GM23248 (cell line): ENCODE measurements at regions not wholly inside any gene's neighbourhood (a gene's known extent, or its start where the extent isn't known, plus 50 kb on each side); places are given as distances from the start of the nearest gene placed in this dataset. TPM values are rescaled to one million over a fixed set of nuclear protein-coding genes. Genes with fewer than 3 reads are reported as not detected.

Experiments
- DNase-seq: peaks from one replicate; pipeline ENCODE4 v3.0.0-alpha.2; 2015
- H2AFZ ChIP-seq: fragments of 200-600 bp; sonication (generic); 2 replicates; pipeline ENCODE4 v1.6.1; 2016; ENCODE audit warnings: antibody characterized with exemption
- H3F3A ChIP-seq: fragments of 200-600 bp; sonication (generic); 2 replicates; pipeline ENCODE4 v1.6.1; 2016; ENCODE audit warnings: mild to moderate bottlenecking, antibody characterized with exemption, mixed run types; ENCODE audit not compliant: insufficient read depth
- H3K27ac ChIP-seq: fragments of 200-600 bp; sonication (generic); 2 replicates; pipeline ENCODE4 v1.5.1; 2016; ENCODE audit warnings: mild to moderate bottlenecking
- H3K27me3 ChIP-seq: fragments of 200-600 bp; sonication (generic); replicated peaks from 2 replicates; pipeline ENCODE4 v1.6.1; 2016; ENCODE audit warnings: mild to moderate bottlenecking; ENCODE audit not compliant: insufficient read depth
- H3K36me3 ChIP-seq: fragments of 200-600 bp; sonication (generic); 2 replicates; pipeline ENCODE4 v1.6.1; 2016; ENCODE audit warnings: low read depth, mild to moderate bottlenecking
- H3K4me1 ChIP-seq: fragments of 200-600 bp; sonication (generic); 2 replicates; pipeline ENCODE4 v1.6.1; 2016; ENCODE audit warnings: mild to moderate bottlenecking; ENCODE audit not compliant: insufficient read depth
- H3K4me2 ChIP-seq: fragments of 200-600 bp; sonication (generic); one replicate; pipeline ENCODE4 v1.6.1; 2016; ENCODE audit warnings: mild to moderate bottlenecking; ENCODE audit not compliant: unreplicated experiment
- H3K4me3 ChIP-seq: fragments of 200-600 bp; sonication (generic); 2 replicates; pipeline ENCODE4 v1.5.1; 2016; ENCODE audit warnings: mild to moderate bottlenecking
- H3K79me2 ChIP-seq: fragments of 200-600 bp; sonication (generic); 2 replicates; pipeline ENCODE4 v1.6.1; 2016; ENCODE audit warnings: mild to moderate bottlenecking; ENCODE audit not compliant: insufficient read depth
- H3K9ac ChIP-seq: fragments of 200-600 bp; sonication (generic); 2 replicates; pipeline ENCODE4 v1.6.1; 2016; ENCODE audit warnings: mild to moderate bottlenecking
- H3K9me2 ChIP-seq: fragments of 200-600 bp; sonication (generic); 2 replicates; pipeline ENCODE4 v1.6.1; 2016; ENCODE audit warnings: mixed run types, mild to moderate bottlenecking, moderate library complexity; ENCODE audit not compliant: insufficient read depth
- H3K9me3 ChIP-seq: fragments of 200-600 bp; sonication (generic); one replicate; pipeline ENCODE4 v1.6.1; 2017; ENCODE audit warnings: low read depth
- H4K20me1 ChIP-seq: fragments of 200-600 bp; sonication (generic); 2 replicates; pipeline ENCODE4 v1.6.0; 2016; ENCODE audit not compliant: insufficient read depth
- EZH2 ChIP-seq: fragments of 200-600 bp; sonication (generic); IDR thresholded peaks from 2 replicates; pipeline ENCODE4 v1.6.1; 2018; ENCODE audit warnings: antibody characterized with exemption, mild to moderate bottlenecking; ENCODE audit not compliant: insufficient read depth, poor library complexity, severe bottlenecking
- EZH2phosphoT487 ChIP-seq: fragments of 200-600 bp; sonication (generic); IDR thresholded peaks from 2 replicates; pipeline ENCODE4 v1.6.1; 2018; ENCODE audit warnings: antibody characterized with exemption, moderate library complexity, mild to moderate bottlenecking, low read depth; ENCODE audit not compliant: insufficient read depth
- WGBS, 2 experiments: methylation state at CpG; one replicate each; pipeline ENCODE4 v1.1.6; 2015 to 2017; ENCODE audit warnings: low lambda C conversion rate in 2 of 2, low coverage in 1 of 2; ENCODE audit errors: missing lambda C conversion rate in 2 of 2; 5-methylcytosine and 5-hydroxymethylcytosine counted together
- in situ Hi-C: fragments of 300-500 bp; cut with MboI; formaldehyde crosslinking; loops from 2 replicates; pipeline ENCODE4 v1.15.0; 2020
- small RNA-seq: library from RNA; depleted of rRNA; stranded (forward); fragments of <200 nt; gene quantifications from one replicate; pipeline ENCODE3, GENCODE V24; 2014; ENCODE audit warnings: low read depth, low replicate concordance

- no peaks in the 10 kb centered on the region for H3K9me2 ChIP-seq
- no peak overlapping the region for H3K4me2 ChIP-seq
- H2AFZ ChIP-seq = no peak overlapping the region
- no peak overlapping the region for H3K9ac ChIP-seq
- 48 to 59% methylated on average over 1 of the region's 1 CpG for WGBS, 2 experiments
- no peak overlapping the region for H3K27ac ChIP-seq
- no peaks in the 10 kb centered on the region for H3K9me3 ChIP-seq
- TF ChIP-seq EZH2phosphoT487 (no peak), EZH2 (no peak)
- H3F3A ChIP-seq = no peaks in the 10 kb centered on the region
- in situ Hi-C loops = no loop called here
- H3K36me3 ChIP-seq = no peaks in the 10 kb centered on the region
- no peaks in the 10 kb centered on the region for H3K4me1 ChIP-seq
- H3K27me3 ChIP-seq = no peaks in the 10 kb centered on the region
- no peaks in the 10 kb centered on the region for H4K20me1 ChIP-seq
- H3K79me2 ChIP-seq = no peaks in the 10 kb centered on the region
- no peak overlapping the region for H3K4me3 ChIP-seq
- DNase-seq = no peak
Observed at GRCh38 chr9:74431467-74431866, 65.7 kb upstream of the RORB start.

DNA sequence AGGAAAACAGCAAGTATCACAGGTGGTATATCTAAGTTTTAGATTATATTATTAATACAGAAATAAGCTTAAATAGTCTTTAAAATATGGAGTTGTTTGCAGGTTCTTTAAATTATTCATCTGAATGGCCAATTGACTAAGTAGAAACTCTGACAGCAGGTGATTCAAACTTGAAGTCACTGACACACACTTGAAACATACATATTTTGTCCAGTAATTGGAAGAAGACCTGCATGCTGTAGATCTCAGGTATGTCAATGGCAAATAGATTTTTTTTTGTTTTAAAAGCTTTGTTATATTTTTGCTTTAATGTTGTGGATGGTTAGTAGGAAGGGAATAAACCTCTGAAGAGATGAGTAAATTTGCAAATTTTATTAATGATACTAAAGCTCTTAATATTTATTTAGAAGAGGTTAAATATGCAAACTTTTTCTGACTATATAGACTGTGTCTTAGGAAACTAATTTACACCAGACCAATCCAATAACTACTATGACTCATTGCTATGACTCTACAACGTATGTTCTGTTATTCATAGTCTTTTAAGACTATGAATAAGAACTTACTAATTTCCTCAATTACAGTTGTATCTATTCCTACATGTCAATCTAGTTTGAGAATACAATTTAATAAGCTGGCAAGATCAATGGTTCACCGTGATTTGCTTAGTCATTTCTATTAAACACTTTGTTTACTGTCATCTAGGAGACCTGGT, 53.9 kb upstream of the RORB start:
- Histone ChIP-seq H3K27me3 (no peaks in the 10 kb centered on the region), H3K36me3 (no peaks in the 10 kb centered on the region), H3K27ac (no peak overlapping the region), H2AFZ (no peak overlapping the region), H3K79me2 (no peaks in the 10 kb centered on the region), H3K4me2 (no peak overlapping the region), H3K9me2 (no peaks in the 10 kb centered on the region), H3K9ac (no peak overlapping the region), H4K20me1 (no peaks in the 10 kb centered on the region), H3K9me3 (no peaks in the 10 kb centered on the region), H3F3A (no peaks in the 10 kb centered on the region), H3K4me1 (no peaks in the 10 kb centered on the region), H3K4me3 (no peak overlapping the region)
- peak; percentile 6 for DNase-seq
- in situ Hi-C loops = no loop called here
- WGBS, 2 experiments = 1 to 3% methylated on average over 2 of the region's 2 CpGs
- TF ChIP-seq EZH2 (no peak), EZH2phosphoT487 (no peak)

GRCh38 chr9:74444369-74444768, 52.8 kb upstream of the RORB start:
- no peak overlapping the region for H3K27ac ChIP-seq
- DNase-seq = no peak
- no peak overlapping the region for H3K4me2 ChIP-seq

More at GRCh38 chr9:74444369-74444768, 52.8 kb upstream of the RORB start:
- TF ChIP-seq EZH2 (no peak), EZH2phosphoT487 (no peak)
- no peaks in the 10 kb centered on the region for H3K79me2 ChIP-seq
- no peak overlapping the region for H2AFZ ChIP-seq
- H4K20me1 ChIP-seq = no peaks in the 10 kb centered on the region
- no peaks in the 10 kb centered on the region for H3K9me3 ChIP-seq
- no peaks in the 10 kb centered on the region for H3K9me2 ChIP-seq
- in situ Hi-C loops = no loop called here
- H3K4me1 ChIP-seq = no peaks in the 10 kb centered on the region
- H3K36me3 ChIP-seq = no peaks in the 10 kb centered on the region
- WGBS, 2 experiments = 81 to 87% methylated on average over 6 of the region's 6 CpGs
- no peaks in the 10 kb centered on the region for H3F3A ChIP-seq
- no peak overlapping the region for H3K4me3 ChIP-seq
- no peak overlapping the region for H3K9ac ChIP-seq
- no peaks in the 10 kb centered on the region for H3K27me3 ChIP-seq

Small RNA genes lying in the stretch of these regions (small RNA-seq; reads per million reads assigned to genes)
- not detected for gene RNA5SP286
